GM12892 (cell line): ENCODE measurements at regions not wholly inside any gene's neighbourhood (a gene's known extent, or its start where the extent isn't known, plus 50 kb on each side); places are given as distances from the start of the nearest gene placed in this dataset.

ENCODE experiments used
- DNase-seq: peaks from one replicate; pipeline ENCODE4 v3.0.0; 2011; ENCODE audit not compliant: insufficient read length
- FAIRE-seq: peaks from 2 replicates; lab custom pipeline; 2011; peaks lifted over from hg19 to GRCh38; lab: Jason Lieb, UNC
- POLR2A ChIP-seq: IDR thresholded peaks from 2 replicates; pipeline ENCODE4 v1.6.1; 2011; ENCODE audit warnings: low read depth, low read length, control low read depth
- POLR2AphosphoS5 ChIP-seq: IDR thresholded peaks from 2 replicates; pipeline ENCODE4 v1.6.1; 2011; ENCODE audit warnings: low read depth, low read length, control low read depth
- TAF1 ChIP-seq: IDR thresholded peaks from 2 replicates; pipeline ENCODE4 v1.6.1; 2011; ENCODE audit warnings: low read depth, mild to moderate bottlenecking, control low read depth, low read length, borderline replicate concordance

DNA sequence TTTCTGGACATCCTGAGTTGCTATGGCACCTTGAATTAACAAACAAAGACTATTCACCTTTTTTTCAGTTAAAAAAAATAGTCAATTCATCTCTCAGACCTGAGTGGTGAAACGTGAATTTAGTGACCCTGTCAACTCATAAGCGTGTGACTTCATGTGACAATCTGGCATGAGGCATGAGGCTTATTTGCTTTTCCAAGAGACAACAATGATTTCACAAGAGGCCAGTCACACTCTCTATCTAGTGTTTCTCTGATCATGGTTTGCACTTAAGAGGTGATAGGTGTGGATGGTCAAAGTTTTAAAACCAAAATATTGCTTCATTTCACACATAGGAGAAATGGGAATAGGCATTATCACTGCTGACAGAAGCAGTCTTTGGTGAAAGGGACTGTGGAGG lies 559.6 kb upstream of the ACO1 start:
- FAIRE-seq (no peak), DNase-seq (no peak)
- TF ChIP-seq POLR2A (no peak), POLR2AphosphoS5 (no peak), TAF1 (no peak)

DNA sequence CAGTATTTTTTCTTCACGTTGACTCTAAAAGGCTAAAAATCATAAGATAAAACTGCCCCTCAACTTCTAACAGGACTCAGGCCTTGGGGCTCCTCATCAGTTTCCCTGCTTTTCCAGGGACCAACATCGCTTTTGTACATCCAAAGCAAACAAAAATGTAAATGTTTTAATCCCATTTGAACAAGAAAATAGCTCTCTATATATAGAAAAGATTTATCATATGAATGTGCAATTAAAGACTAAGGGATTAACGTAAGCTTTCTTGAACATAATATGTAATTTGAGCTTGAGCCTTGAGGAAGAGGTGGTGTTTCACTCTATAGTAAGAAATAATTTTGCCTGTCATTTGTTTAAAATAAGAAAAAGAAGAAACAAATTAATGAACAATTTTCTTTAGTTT lies 547.2 kb upstream of the ACO1 start:
- TF ChIP-seq POLR2AphosphoS5 (no peak), POLR2A (no peak), TAF1 (no peak)
- FAIRE-seq: no peak
- DNase-seq: no peak

GRCh38 chr9:31839273-31839672 lies 545.2 kb upstream of the ACO1 start:
- FAIRE-seq: no peak
- TF ChIP-seq POLR2AphosphoS5: no peak
- no peak for TF ChIP-seq TAF1
- TF ChIP-seq POLR2A: no peak
- no peak for DNase-seq

DNA sequence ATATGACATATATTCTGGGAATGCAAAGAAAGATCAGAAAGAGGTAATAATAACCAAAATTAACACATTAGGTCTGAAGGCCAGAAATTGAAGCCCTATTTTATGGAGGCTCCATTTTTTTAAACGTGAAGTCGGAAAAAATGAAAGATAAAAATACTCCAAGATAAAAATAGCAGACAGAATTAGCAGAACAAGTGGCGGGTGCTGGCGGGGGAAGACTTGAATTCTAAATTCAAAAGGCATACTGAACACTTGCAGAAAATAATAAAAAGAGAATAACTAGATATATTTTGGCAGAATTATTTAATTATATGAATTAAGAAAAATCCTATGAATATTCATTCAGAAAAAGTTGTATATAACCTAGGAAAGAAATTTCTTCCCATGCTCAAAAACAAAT lies 543.7 kb upstream of the ACO1 start:
- no peak for FAIRE-seq
- no peak for DNase-seq
- TF ChIP-seq POLR2A (no peak), TAF1 (no peak), POLR2AphosphoS5 (no peak)

DNA sequence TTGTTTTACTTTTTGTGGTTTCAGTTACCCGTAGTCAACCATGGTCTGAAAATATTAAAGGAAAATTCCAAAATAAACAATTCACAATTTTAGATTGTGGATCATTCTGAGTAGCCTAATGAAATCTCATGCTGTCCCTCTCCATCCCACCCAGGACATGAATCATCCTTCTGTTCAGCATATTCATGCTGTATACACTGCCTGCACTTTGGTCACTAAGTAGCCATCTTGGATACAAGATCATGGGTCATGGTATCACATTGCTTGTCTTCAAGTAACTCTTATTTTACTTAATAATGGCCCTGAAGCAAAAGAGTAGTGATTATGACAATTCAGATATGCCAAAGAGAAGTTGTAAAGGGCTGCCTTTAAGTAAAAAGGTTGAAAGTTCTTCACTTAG lies 536.5 kb upstream of the ACO1 start:
- TF ChIP-seq POLR2AphosphoS5 (no peak), TAF1 (no peak), POLR2A (no peak)
- DNase-seq (no peak), FAIRE-seq (no peak)

GRCh38 chr9:31848505-31849285 lies 535.7 kb upstream of the ACO1 start:
- DNase-seq (no peak), FAIRE-seq (no peak)

DNA sequence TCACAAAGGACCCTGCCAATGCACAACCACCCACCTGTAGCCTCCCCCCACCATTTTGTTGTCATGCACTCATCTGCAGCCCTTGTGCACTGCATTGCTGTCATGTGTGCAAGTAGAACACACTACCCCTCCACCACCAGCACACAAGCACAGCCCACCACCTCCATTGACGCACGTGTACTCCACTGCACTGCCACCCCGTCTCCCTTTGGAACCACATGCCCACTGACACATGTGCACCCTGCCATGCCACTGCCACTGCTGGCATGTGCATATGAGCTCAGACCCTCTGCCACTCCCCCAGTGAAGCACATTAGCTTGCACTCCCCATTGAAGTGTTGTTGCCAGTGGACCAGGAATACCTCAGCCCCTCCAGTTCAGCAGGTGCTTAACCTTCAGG lies 530.3 kb upstream of the ACO1 start:
- FAIRE-seq (no peak), DNase-seq (no peak)
- TF ChIP-seq POLR2A: no peak

More at GRCh38 chr9:31848505-31849285, 535.7 kb upstream of the ACO1 start:
- no peak for TF ChIP-seq TAF1
- no peak for TF ChIP-seq POLR2A
- no peak for TF ChIP-seq POLR2AphosphoS5

GRCh38 chr9:31868830-31869229 lies 515.6 kb upstream of the ACO1 start:
- no peak for FAIRE-seq
- no peak for DNase-seq
- TF ChIP-seq POLR2A (no peak), POLR2AphosphoS5 (no peak), TAF1 (no peak)

DNA sequence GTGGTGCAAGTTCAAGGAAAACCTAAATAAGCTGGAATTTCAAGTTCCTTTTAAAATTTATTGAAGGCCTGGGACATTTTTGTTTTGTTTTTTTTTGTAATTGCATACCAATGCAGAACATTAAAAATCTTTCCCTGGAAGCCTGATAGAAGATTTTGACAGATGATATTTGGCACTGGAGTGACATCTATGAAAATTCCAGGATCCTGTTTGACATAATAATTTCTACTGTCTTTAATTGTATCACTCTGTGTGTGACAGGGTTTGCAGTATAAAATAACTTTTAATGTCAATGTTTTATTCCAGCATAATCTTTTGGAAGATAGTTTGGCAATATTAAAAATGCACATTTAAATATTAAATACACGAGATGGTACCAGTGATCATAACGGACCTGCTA lies 514.2 kb upstream of the ACO1 start:
- no peak for DNase-seq
- no peak for FAIRE-seq
- TF ChIP-seq TAF1: no peak
- no peak for TF ChIP-seq POLR2A
- TF ChIP-seq POLR2AphosphoS5: no peak

- TF ChIP-seq TAF1 (no peak), POLR2AphosphoS5 (no peak), POLR2A (no peak)
- DNase-seq (no peak), FAIRE-seq (no peak)
These were observed 510.7 kb upstream of the ACO1 start for GRCh38 chr9:31873722-31874121.

DNA sequence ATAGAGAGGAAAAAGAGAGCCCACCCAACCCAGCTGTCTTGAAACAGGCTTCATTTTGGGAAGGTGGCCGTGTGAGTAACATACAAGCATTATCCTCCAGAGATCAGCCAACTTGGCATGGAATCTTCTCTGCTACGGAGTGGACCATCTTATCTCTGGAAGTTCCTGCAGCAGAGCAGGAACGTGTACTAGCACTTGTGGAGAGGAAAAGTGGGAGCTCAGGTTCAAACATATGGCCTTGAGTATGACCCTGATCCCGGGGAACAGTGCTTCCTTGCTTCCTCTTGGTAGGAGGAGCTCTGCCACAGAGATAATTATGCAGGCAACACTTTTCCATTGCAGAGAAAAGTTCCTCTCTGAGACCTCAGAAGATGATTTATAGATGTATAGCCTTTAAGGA lies 490.4 kb upstream of the ACO1 start:
- no peak for TF ChIP-seq POLR2A
- TF ChIP-seq TAF1: no peak
- no peak for TF ChIP-seq POLR2AphosphoS5
- no peak for FAIRE-seq

GRCh38 chr9:31908158-31908890 lies 476.1 kb upstream of the ACO1 start:
- DNase-seq (no peak), FAIRE-seq (peak; percentile 73)
- TF ChIP-seq TAF1: no peak
- no peak for TF ChIP-seq POLR2AphosphoS5
- TF ChIP-seq POLR2A: no peak

More for the DNA sequence above, 490.4 kb upstream of the ACO1 start:
- no peak for DNase-seq
